Astrocyte (in vitro differentiated cells and primary cell): ENCODE measurements at regions not wholly inside any gene's neighbourhood (a gene's known extent, or its start where the extent isn't known, plus 50 kb on each side); places are given as distances from the start of the nearest gene placed in this dataset.

Experiments used
- DNase-seq: peaks from one replicate; pipeline ENCODE4 v3.0.0-alpha.2; 2010; ENCODE audit warnings: low read depth
- FAIRE-seq: peaks from 2 replicates; lab custom pipeline; 2011; peaks lifted over from hg19 to GRCh38; lab: Jason Lieb, UNC
- H2AFZ ChIP-seq: 2 replicates; pipeline ENCODE4 v1.6.0; 2012; ENCODE audit warnings: low read depth, low read length, inconsistent platforms
- H3K27ac ChIP-seq: 2 replicates; pipeline ENCODE4 v1.5.1; 2011; ENCODE audit warnings: low read depth, low read length, inconsistent platforms
- H3K27me3 ChIP-seq: 2 replicates; pipeline ENCODE4 v1.6.0; 2011; ENCODE audit warnings: low read length, inconsistent platforms; ENCODE audit not compliant: insufficient read depth
- H3K36me3 ChIP-seq: 2 replicates; pipeline ENCODE4 v1.5.1; 2011; ENCODE audit warnings: low read length, inconsistent platforms; ENCODE audit not compliant: insufficient read depth
- H3K4me1 ChIP-seq: 2 replicates; pipeline ENCODE4 v1.5.1; 2011; ENCODE audit warnings: low read length, inconsistent platforms; ENCODE audit not compliant: insufficient read depth
- H3K4me2 ChIP-seq: 2 replicates; pipeline ENCODE4 v1.6.0; 2012; ENCODE audit warnings: low read length, inconsistent platforms
- H3K4me3 ChIP-seq: 2 replicates; pipeline ENCODE4 v1.5.1; 2011; ENCODE audit warnings: low read depth, mild to moderate bottlenecking, low read length, inconsistent platforms; ENCODE audit not compliant: insufficient read depth
- H3K79me2 ChIP-seq: 2 replicates; pipeline ENCODE4 v1.6.0; 2012; ENCODE audit warnings: mild to moderate bottlenecking, low read length, inconsistent platforms; ENCODE audit not compliant: insufficient read depth
- H3K9ac ChIP-seq: 2 replicates; pipeline ENCODE4 v1.6.0; 2012; ENCODE audit warnings: mild to moderate bottlenecking, low read length, inconsistent platforms
- H3K9me3 ChIP-seq: 2 replicates; pipeline ENCODE4 v1.5.1; 2012; ENCODE audit warnings: low read depth, mild to moderate bottlenecking, low read length, inconsistent platforms; ENCODE audit not compliant: insufficient read depth
- H4K20me1 ChIP-seq: 2 replicates; pipeline ENCODE4 v1.6.0; 2012; ENCODE audit warnings: low read length, inconsistent platforms; ENCODE audit not compliant: insufficient read depth
- H3K27ac Mint-ChIP-seq: one replicate; pipeline ENCODE4 v1.8.0; 2021; ENCODE audit warnings: mild to moderate bottlenecking, mixed read lengths; ENCODE audit not compliant: unreplicated experiment
- H3K27me3 Mint-ChIP-seq: one replicate; pipeline ENCODE4 v1.8.0; 2021; ENCODE audit warnings: low read depth, mixed read lengths; ENCODE audit not compliant: unreplicated experiment
- H3K36me3 Mint-ChIP-seq: one replicate; pipeline ENCODE4 v1.8.0; 2021; ENCODE audit warnings: low read depth, mixed read lengths; ENCODE audit not compliant: unreplicated experiment
- H3K4me1 Mint-ChIP-seq: one replicate; pipeline ENCODE4 v1.8.0; 2021; ENCODE audit warnings: low read depth, mixed read lengths; ENCODE audit not compliant: unreplicated experiment
- H3K4me3 Mint-ChIP-seq: one replicate; pipeline ENCODE4 v1.8.0; 2021; ENCODE audit warnings: mild to moderate bottlenecking, moderate library complexity, mixed read lengths; ENCODE audit not compliant: unreplicated experiment
- H3K9me3 Mint-ChIP-seq: one replicate; pipeline ENCODE4 v1.8.0; 2021; ENCODE audit warnings: mild to moderate bottlenecking, mixed read lengths; ENCODE audit not compliant: unreplicated experiment
- EZH2 ChIP-seq: IDR thresholded peaks from 2 replicates; pipeline ENCODE4 v1.6.1; 2012; ENCODE audit warnings: mild to moderate bottlenecking, low read length, inconsistent platforms; ENCODE audit not compliant: insufficient read depth
- TF ChIP-seq, protein P1 (sequence below): IDR thresholded peaks from 2 replicates; pipeline ENCODE4 v1.5.1; 2011; ENCODE audit warnings: low read depth, mild to moderate bottlenecking, inconsistent platforms, low read length, moderate library complexity; ENCODE audit not compliant: insufficient read depth

DNA sequence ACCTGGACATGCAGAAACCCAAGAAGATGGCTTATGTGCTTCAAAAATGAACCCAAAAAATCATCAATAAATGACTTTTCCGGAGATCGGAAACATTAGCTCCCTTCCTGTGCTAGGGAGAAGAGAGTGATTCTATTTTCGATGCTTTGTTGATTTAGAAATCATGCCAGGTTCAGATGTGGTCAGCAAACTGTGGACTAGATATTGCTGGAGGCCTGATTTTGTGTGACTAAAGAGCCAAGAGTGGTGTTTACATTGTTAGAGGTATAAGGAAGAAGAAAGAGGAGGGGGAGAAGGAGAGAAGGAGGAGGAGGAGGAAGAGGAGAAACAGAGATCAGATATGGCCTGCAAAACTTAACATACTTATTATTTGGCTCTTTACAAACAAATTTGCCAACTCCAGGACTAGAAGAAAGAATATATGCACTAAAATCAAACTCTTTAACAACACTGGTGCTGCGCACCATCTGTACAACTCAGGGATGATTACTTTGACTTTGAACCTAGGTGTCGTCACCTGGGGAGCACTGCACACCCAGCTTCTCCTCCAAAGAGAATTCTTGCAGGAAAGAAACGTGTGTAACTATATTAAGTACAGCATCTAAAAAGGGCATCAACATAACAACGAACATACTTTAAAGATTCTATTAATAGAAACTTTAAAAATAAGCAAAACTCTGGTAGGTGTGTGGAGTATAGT is 664.9 kb upstream of the LCORL start:
- no peaks in the 10 kb centered on the region for H3K36me3 Mint-ChIP-seq

DNA sequence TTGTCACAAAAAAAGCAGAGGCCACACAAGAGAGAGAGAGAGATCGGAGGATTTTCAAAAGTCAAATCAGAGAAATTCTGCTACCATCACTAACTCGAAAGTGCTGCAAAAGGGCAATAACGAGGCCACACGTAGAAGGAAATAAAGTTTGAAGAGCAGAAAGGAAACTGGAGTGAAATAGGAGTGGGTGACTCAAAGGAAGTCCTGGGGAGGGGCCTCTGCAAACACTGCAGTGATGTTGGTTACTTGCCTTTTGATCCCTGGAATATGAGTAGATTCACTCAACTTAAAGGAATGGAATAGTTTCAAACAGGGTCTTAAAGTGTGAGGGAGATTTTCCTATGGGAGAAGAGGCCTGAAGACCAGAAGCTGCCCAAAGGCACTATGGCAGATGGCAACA is 663.4 kb upstream of the LCORL start:
- no peak overlapping the region for H3K4me3 ChIP-seq
- no peaks in the 10 kb centered on the region for H3K27me3 ChIP-seq
- no peak overlapping the region for H2AFZ ChIP-seq
- no peaks in the 10 kb centered on the region for H3K79me2 ChIP-seq
- Mint-ChIP-seq H3K27ac (no peak overlapping the region), H3K4me1 (no peaks in the 10 kb centered on the region), H3K4me3 (no peak overlapping the region), H3K27me3 (peaks cover 1% of the 10 kb centered on the region), H3K36me3 (no peaks in the 10 kb centered on the region), H3K9me3 (no peaks in the 10 kb centered on the region)
- TF ChIP-seq EZH2 = no peak
- TF ChIP-seq, protein P1, sequence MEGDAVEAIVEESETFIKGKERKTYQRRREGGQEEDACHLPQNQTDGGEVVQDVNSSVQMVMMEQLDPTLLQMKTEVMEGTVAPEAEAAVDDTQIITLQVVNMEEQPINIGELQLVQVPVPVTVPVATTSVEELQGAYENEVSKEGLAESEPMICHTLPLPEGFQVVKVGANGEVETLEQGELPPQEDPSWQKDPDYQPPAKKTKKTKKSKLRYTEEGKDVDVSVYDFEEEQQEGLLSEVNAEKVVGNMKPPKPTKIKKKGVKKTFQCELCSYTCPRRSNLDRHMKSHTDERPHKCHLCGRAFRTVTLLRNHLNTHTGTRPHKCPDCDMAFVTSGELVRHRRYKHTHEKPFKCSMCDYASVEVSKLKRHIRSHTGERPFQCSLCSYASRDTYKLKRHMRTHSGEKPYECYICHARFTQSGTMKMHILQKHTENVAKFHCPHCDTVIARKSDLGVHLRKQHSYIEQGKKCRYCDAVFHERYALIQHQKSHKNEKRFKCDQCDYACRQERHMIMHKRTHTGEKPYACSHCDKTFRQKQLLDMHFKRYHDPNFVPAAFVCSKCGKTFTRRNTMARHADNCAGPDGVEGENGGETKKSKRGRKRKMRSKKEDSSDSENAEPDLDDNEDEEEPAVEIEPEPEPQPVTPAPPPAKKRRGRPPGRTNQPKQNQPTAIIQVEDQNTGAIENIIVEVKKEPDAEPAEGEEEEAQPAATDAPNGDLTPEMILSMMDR = no peak
- H3K9ac ChIP-seq = no peak overlapping the region
- H3K36me3 ChIP-seq = no peaks in the 10 kb centered on the region
- H3K9me3 ChIP-seq = no peaks in the 10 kb centered on the region
- FAIRE-seq (no peak), DNase-seq (no peak)
- peak overlapping the region; percentile 43 for H3K4me2 ChIP-seq
- peaks cover 8% of the 10 kb centered on the region for H3K4me1 ChIP-seq
- no peak overlapping the region for H3K27ac ChIP-seq
- no peaks in the 10 kb centered on the region for H4K20me1 ChIP-seq

More for the DNA sequence above, 664.9 kb upstream of the LCORL start:
- Mint-ChIP-seq H3K4me3 (no peak overlapping the region), H3K27ac (no peak overlapping the region), H3K9me3 (no peaks in the 10 kb centered on the region), H3K4me1 (peaks cover 2% of the 10 kb centered on the region), H3K27me3 (peaks cover 1% of the 10 kb centered on the region)
- Histone ChIP-seq H3K4me2 (peak overlapping the region; percentile 46), H4K20me1 (no peaks in the 10 kb centered on the region), H3K79me2 (no peaks in the 10 kb centered on the region), H3K4me1 (peaks cover 8% of the 10 kb centered on the region), H3K9me3 (no peaks in the 10 kb centered on the region), H2AFZ (no peak overlapping the region), H3K9ac (peak overlapping the region; percentile 7), H3K36me3 (no peaks in the 10 kb centered on the region), H3K27me3 (no peaks in the 10 kb centered on the region), H3K27ac (no peak overlapping the region), H3K4me3 (no peak overlapping the region)
- FAIRE-seq (no peak), DNase-seq (peak; percentile 26)
- TF ChIP-seq EZH2 = no peak
- TF ChIP-seq, protein P1 = no peak

DNA sequence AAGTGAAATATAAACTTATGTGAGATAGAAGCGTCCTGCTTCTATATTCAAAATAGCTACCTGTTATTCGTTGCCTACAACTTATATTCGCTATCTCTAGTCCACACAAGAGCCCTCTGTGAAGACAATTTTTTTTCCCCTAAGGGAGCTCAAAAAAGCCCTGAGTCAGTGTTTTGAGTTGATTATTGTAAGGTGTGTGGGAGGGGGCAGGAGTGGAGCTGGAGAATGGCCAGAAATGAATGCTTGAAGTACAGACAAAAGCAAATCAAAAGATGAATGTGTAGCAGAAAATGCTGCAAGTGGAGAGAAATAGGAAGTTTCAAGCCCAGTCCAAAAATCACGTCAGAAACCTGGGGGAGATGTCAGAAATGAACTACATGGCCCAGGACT is 655.0 kb upstream of the LCORL start:
- no peak overlapping the region for H3K4me3 Mint-ChIP-seq
- no peak overlapping the region for H2AFZ ChIP-seq
- no peaks in the 10 kb centered on the region for H3K79me2 ChIP-seq
- no peaks in the 10 kb centered on the region for H3K27me3 Mint-ChIP-seq
- H3K27ac Mint-ChIP-seq = no peak overlapping the region
- H4K20me1 ChIP-seq = no peaks in the 10 kb centered on the region
- no peak overlapping the region for H3K27ac ChIP-seq
- no peak for FAIRE-seq
- no peak overlapping the region for H3K9ac ChIP-seq
- H3K27me3 ChIP-seq = peaks cover 2% of the 10 kb centered on the region
- no peaks in the 10 kb centered on the region for H3K4me1 ChIP-seq
- no peaks in the 10 kb centered on the region for H3K36me3 ChIP-seq
- no peak for TF ChIP-seq EZH2
- no peak for DNase-seq
- no peaks in the 10 kb centered on the region for H3K9me3 ChIP-seq
- H3K4me2 ChIP-seq = no peak overlapping the region
- H3K9me3 Mint-ChIP-seq = peaks cover 2% of the 10 kb centered on the region
- H3K4me3 ChIP-seq = no peak overlapping the region
- no peaks in the 10 kb centered on the region for H3K36me3 Mint-ChIP-seq
- peaks cover 3% of the 10 kb centered on the region for H3K4me1 Mint-ChIP-seq
